ENCODE measurements at regions not wholly inside any gene's neighbourhood (a gene's known extent, or its start where the extent isn't known, plus 50 kb on each side); places are given as distances from the start of the nearest gene placed in this dataset.

DNA sequence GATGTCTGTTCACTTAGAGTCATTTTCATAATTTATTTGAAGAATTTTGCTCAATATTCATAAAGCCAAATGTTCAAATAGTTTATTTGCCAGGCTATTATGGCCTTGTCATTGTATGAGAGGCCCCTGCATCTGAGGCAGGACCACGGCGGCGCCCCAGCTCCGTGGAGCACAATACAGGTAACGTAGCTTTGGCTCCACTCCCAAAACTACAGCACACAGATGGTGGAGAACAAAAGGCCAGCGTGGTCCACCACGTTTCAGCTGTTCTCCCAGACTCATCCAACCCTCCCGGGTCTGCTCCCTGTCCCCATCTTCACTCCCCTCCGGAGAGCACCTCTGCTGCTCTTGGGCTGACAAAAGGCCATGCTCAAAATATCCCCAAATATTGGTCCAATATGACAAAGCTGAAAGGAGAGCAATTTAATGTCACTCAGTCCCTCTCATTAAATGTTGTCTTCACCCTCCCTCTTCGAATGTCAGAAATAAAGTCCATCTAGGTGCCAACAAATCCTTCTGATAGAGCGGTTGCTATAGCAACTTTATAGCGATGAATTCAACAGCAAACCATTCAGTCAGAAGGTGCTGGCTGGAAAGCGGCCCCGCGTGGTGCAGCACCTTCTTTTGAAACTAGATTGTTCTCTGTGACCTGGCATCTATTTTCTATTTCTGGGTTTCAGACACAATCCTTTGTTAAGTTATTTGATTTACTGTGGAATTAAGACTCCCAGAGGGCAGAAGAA lies 504.3 kb downstream of the ARHGEF28 start (continued):
- no peak for TF ChIP-seq TCF7 (IDR thresholded peaks at IDR 0.05; ENCODE audit: borderline replicate concordance)

- RAD21 ChIA-PET (ENCODE audit: unreplicated experiment): no interaction called here
- DNase-seq (ENCODE audit: low read depth, low spot score) (no peak), FAIRE-seq (no peak), ATAC-seq (no peak)
- 6% methylated on average over 9 of the region's 9 CpGs for WGBS (ENCODE audit: insufficient coverage, insufficient replicate concordance, low lambda C conversion rate, missing lambda C conversion rate)
- no peak overlapping the region for H3K4me3 ChIP-seq
- no peak overlapping the region for H3K27ac ChIP-seq (ENCODE audit: control insufficient read depth, insufficient read depth)
- no peak overlapping the region for H3K9ac ChIP-seq (ENCODE audit: control insufficient read depth, insufficient read depth, low read length)
- no TSS peak for BruUV-seq (replicated peaks)
- H4K20me1 ChIP-seq (ENCODE audit: control insufficient read depth, insufficient read depth): no peaks in the 10 kb centered on the region
- H3K27me3 ChIP-seq (replicated peaks in 1 of 2; ENCODE audit: control insufficient read depth in 2 of 2, insufficient read depth in 2 of 2, low read length in 1 of 2): peaks cover 1 to 3% of the 10 kb centered on the region in 2 experiments; a peak in 1 of 4 replicates
- POLR2A ChIA-PET: no interaction called here
- no peaks in the 10 kb centered on the region for H3K79me2 ChIP-seq (ENCODE audit: control insufficient read depth, insufficient read depth, low read length)
- H2AFZ ChIP-seq (ENCODE audit: control insufficient read depth, low read depth, low read length): no peak overlapping the region
- in situ Hi-C loops (cut with MboI) (no loop called here), intact Hi-C loops (cut with micrococcal nuclease; ENCODE audit: unreplicated experiment) (no loop called here)
- no peaks in the 10 kb centered on the region for H3K4me1 ChIP-seq (ENCODE audit: control insufficient read depth, insufficient read depth, low read length)
- SMC1A ChIA-PET (ENCODE audit: uncharacterized antibody, unreplicated experiment): no interaction called here
- H3K4me2 ChIP-seq (ENCODE audit: control insufficient read depth, insufficient read depth): no peak overlapping the region
- H3K36me3 ChIP-seq (ENCODE audit: control insufficient read depth in 2 of 2, insufficient read depth in 2 of 2, low read length in 1 of 2): no peaks in the 10 kb centered on the region
- H3K9me3 ChIP-seq (replicated peaks; ENCODE audit: control insufficient read depth, insufficient read depth, low read length): no peaks in the 10 kb centered on the region
- CTCF ChIA-PET: no interaction called here
- TF ChIP-seq, protein P1, sequence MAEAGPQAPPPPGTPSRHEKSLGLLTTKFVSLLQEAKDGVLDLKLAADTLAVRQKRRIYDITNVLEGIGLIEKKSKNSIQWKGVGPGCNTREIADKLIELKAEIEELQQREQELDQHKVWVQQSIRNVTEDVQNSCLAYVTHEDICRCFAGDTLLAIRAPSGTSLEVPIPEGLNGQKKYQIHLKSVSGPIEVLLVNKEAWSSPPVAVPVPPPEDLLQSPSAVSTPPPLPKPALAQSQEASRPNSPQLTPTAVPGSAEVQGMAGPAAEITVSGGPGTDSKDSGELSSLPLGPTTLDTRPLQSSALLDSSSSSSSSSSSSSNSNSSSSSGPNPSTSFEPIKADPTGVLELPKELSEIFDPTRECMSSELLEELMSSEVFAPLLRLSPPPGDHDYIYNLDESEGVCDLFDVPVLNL (IDR thresholded peaks at IDR 0.05; ENCODE audit: low read depth, low read length): no peak
- TF ChIP-seq IKZF2 (IDR thresholded peaks at IDR 0.05) (no peak), CHD4 (IDR thresholded peaks at IDR 0.05) (no peak), POU2F2 (IDR thresholded peaks at IDR 0.05; ENCODE audit: borderline replicate concordance, low read depth, low read length) (no peak), EGR1 (IDR thresholded peaks at IDR 0.05; ENCODE audit: borderline replicate concordance in 1 of 2, low read depth in 2 of 2, low read length in 2 of 2) (no peak), NR2F1 (conservative IDR thresholded peaks at IDR 0.05) (no peak), WRNIP1 (IDR thresholded peaks at IDR 0.05; ENCODE audit: borderline replicate concordance, low read depth, low read length) (no peak), EP300 (IDR thresholded peaks at IDR 0.05; ENCODE audit: borderline replicate concordance in 1 of 2, control insufficient read depth in 1 of 2, low read depth in 2 of 2, low read length in 2 of 2) (no peak), ZNF24 (IDR thresholded peaks at IDR 0.05) (no peak), NKRF (conservative IDR thresholded peaks at IDR 0.05) (no peak), CBX5 (IDR thresholded peaks at IDR 0.05; ENCODE audit: low read depth) (no peak)
- TF ChIP-seq, protein P2, sequence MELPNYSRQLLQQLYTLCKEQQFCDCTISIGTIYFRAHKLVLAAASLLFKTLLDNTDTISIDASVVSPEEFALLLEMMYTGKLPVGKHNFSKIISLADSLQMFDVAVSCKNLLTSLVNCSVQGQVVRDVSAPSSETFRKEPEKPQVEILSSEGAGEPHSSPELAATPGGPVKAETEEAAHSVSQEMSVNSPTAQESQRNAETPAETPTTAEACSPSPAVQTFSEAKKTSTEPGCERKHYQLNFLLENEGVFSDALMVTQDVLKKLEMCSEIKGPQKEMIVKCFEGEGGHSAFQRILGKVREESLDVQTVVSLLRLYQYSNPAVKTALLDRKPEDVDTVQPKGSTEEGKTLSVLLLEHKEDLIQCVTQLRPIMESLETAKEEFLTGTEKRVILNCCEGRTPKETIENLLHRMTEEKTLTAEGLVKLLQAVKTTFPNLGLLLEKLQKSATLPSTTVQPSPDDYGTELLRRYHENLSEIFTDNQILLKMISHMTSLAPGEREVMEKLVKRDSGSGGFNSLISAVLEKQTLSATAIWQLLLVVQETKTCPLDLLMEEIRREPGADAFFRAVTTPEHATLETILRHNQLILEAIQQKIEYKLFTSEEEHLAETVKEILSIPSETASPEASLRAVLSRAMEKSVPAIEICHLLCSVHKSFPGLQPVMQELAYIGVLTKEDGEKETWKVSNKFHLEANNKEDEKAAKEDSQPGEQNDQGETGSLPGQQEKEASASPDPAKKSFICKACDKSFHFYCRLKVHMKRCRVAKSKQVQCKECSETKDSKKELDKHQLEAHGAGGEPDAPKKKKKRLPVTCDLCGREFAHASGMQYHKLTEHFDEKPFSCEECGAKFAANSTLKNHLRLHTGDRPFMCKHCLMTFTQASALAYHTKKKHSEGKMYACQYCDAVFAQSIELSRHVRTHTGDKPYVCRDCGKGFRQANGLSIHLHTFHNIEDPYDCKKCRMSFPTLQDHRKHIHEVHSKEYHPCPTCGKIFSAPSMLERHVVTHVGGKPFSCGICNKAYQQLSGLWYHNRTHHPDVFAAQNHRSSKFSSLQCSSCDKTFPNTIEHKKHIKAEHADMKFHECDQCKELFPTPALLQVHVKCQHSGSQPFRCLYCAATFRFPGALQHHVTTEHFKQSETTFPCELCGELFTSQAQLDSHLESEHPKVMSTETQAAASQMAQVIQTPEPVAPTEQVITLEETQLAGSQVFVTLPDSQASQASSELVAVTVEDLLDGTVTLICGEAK (IDR thresholded peaks at IDR 0.05; ENCODE audit: borderline replicate concordance): no peak
Observed at GRCh38 chr5:74127381-74128320, 501.7 kb downstream of the ARHGEF28 start.
